ENCODE measurements at regions not wholly inside any gene's neighbourhood (a gene's known extent, or its start where the extent isn't known, plus 50 kb on each side); places are given as distances from the start of the nearest gene placed in this dataset.

DNA sequence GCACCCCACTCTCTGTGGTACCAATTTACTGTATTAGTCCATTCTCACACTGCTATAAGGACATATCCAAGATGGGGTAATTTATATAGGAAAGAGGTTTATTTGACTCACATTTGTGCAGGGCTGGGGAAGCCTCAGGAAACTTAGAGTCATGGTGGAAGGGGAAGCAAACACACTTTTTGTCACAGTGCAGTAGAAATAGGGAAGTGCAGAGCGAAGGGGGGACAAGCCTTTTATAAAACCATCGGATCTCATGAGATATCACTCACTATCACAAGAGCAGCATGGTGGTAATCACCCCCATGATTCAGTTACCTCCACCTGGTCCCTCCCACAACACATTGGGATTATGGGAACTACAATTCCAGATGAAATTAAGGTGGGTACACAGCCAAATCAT is 766.9 kb upstream of the PCDH10 start:
- TF ChIP-seq POLR2AphosphoS5 (IDR thresholded peaks at IDR 0.05; ENCODE audit: low read depth), result no peak
- TF ChIP-seq, protein P1, sequence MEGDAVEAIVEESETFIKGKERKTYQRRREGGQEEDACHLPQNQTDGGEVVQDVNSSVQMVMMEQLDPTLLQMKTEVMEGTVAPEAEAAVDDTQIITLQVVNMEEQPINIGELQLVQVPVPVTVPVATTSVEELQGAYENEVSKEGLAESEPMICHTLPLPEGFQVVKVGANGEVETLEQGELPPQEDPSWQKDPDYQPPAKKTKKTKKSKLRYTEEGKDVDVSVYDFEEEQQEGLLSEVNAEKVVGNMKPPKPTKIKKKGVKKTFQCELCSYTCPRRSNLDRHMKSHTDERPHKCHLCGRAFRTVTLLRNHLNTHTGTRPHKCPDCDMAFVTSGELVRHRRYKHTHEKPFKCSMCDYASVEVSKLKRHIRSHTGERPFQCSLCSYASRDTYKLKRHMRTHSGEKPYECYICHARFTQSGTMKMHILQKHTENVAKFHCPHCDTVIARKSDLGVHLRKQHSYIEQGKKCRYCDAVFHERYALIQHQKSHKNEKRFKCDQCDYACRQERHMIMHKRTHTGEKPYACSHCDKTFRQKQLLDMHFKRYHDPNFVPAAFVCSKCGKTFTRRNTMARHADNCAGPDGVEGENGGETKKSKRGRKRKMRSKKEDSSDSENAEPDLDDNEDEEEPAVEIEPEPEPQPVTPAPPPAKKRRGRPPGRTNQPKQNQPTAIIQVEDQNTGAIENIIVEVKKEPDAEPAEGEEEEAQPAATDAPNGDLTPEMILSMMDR (IDR thresholded peaks at IDR 0.05; ENCODE audit: insufficient read depth, low read length), result no peak
- TF ChIP-seq, protein P2, sequence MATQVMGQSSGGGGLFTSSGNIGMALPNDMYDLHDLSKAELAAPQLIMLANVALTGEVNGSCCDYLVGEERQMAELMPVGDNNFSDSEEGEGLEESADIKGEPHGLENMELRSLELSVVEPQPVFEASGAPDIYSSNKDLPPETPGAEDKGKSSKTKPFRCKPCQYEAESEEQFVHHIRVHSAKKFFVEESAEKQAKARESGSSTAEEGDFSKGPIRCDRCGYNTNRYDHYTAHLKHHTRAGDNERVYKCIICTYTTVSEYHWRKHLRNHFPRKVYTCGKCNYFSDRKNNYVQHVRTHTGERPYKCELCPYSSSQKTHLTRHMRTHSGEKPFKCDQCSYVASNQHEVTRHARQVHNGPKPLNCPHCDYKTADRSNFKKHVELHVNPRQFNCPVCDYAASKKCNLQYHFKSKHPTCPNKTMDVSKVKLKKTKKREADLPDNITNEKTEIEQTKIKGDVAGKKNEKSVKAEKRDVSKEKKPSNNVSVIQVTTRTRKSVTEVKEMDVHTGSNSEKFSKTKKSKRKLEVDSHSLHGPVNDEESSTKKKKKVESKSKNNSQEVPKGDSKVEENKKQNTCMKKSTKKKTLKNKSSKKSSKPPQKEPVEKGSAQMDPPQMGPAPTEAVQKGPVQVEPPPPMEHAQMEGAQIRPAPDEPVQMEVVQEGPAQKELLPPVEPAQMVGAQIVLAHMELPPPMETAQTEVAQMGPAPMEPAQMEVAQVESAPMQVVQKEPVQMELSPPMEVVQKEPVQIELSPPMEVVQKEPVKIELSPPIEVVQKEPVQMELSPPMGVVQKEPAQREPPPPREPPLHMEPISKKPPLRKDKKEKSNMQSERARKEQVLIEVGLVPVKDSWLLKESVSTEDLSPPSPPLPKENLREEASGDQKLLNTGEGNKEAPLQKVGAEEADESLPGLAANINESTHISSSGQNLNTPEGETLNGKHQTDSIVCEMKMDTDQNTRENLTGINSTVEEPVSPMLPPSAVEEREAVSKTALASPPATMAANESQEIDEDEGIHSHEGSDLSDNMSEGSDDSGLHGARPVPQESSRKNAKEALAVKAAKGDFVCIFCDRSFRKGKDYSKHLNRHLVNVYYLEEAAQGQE (IDR thresholded peaks at IDR 0.05; ENCODE audit: insufficient replicate concordance, low read depth), result no peak
